Hepatocyte (in vitro differentiated cells): ENCODE measurements at regions not wholly inside any gene's neighbourhood (a gene's known extent, or its start where the extent isn't known, plus 50 kb on each side); places are given as distances from the start of the nearest gene placed in this dataset.

Source experiments
- DNase-seq: peaks from one replicate; pipeline ENCODE4 v3.0.0-alpha.2; 2016; ENCODE audit warnings: low spot score
- H2AFZ ChIP-seq: fragments of 200-600 bp; sonication (generic); 2 replicates; pipeline ENCODE4 v1.6.0; 2016; ENCODE audit warnings: antibody characterized with exemption, mild to moderate bottlenecking
- H3K27ac ChIP-seq: fragments of 200-600 bp; sonication (generic); 2 replicates; pipeline ENCODE4 v1.5.1; 2016; ENCODE audit warnings: mild to moderate bottlenecking
- H3K27me3 ChIP-seq: fragments of 200-600 bp; sonication (generic); 2 replicates; pipeline ENCODE4 v1.6.1; 2016
- H3K36me3 ChIP-seq: fragments of 200-600 bp; sonication (generic); replicated peaks from 2 replicates; pipeline ENCODE4 v1.5.1; 2016; ENCODE audit warnings: low read depth; ENCODE audit not compliant: insufficient read depth
- H3K4me1 ChIP-seq: fragments of 200-600 bp; sonication (generic); 2 replicates; pipeline ENCODE4 v1.5.1; 2016; ENCODE audit warnings: mild to moderate bottlenecking, moderate library complexity; ENCODE audit not compliant: insufficient read depth
- H3K4me2 ChIP-seq: fragments of 200-600 bp; sonication (generic); 2 replicates; pipeline ENCODE4 v1.6.0; 2016
- H3K4me3 ChIP-seq: fragments of 200-600 bp; sonication (generic); 2 replicates; pipeline ENCODE4 v1.5.1; 2016; ENCODE audit warnings: mild to moderate bottlenecking
- H3K79me2 ChIP-seq: fragments of 200-600 bp; sonication (generic); 2 replicates; pipeline ENCODE4 v1.6.0; 2017; ENCODE audit warnings: mild to moderate bottlenecking
- H3K9me2 ChIP-seq: fragments of 200-600 bp; sonication (generic); replicated peaks from 2 replicates; pipeline ENCODE4 v1.6.0; 2017; ENCODE audit warnings: mild to moderate bottlenecking; ENCODE audit not compliant: insufficient read depth
- H3K9me3 ChIP-seq: fragments of 200-600 bp; sonication (generic); 2 replicates; pipeline ENCODE4 v1.5.1; 2016; ENCODE audit warnings: low read depth, mild to moderate bottlenecking
- H4K20me1 ChIP-seq: fragments of 200-600 bp; sonication (generic); 2 replicates; pipeline ENCODE4 v1.6.0; 2016; ENCODE audit warnings: mild to moderate bottlenecking; ENCODE audit not compliant: insufficient read depth, poor library complexity, severe bottlenecking
- CTCF ChIP-seq: fragments of 200-600 bp; sonication (generic); IDR thresholded peaks from 2 replicates; pipeline ENCODE4 v1.5.1; 2016; ENCODE audit warnings: antibody characterized with exemption, mild to moderate bottlenecking; ENCODE audit not compliant: poor library complexity
- EZH2 ChIP-seq: fragments of 200-600 bp; sonication (generic); IDR thresholded peaks from 2 replicates; pipeline ENCODE4 v1.6.1; 2016; ENCODE audit warnings: antibody characterized with exemption, mild to moderate bottlenecking, borderline replicate concordance
- EZH2phosphoT487 ChIP-seq: fragments of 200-600 bp; sonication (generic); IDR thresholded peaks from one replicate; pipeline ENCODE4 v1.6.1; 2018; ENCODE audit warnings: antibody characterized with exemption, mild to moderate bottlenecking, low read depth, moderate library complexity; ENCODE audit not compliant: unreplicated experiment, severe bottlenecking
- WGBS: methylation state at CpG from one replicate; pipeline ENCODE4 v1.1.6; 2016; ENCODE audit warnings: low lambda C conversion rate; ENCODE audit errors: missing lambda C conversion rate; 5-methylcytosine and 5-hydroxymethylcytosine counted together

GRCh38 chrX:9357518-9358114 is 107.2 kb upstream of the TBL1X start:
- H3K9me3 ChIP-seq: no peaks in the 10 kb centered on the region
- H3K4me1 ChIP-seq: no peaks in the 10 kb centered on the region
- H3K9me2 ChIP-seq: no peaks in the 10 kb centered on the region
- no peak overlapping the region for H3K27ac ChIP-seq
- WGBS: 79% methylated on average over 7 of the region's 7 CpGs
- H3K4me2 ChIP-seq: no peak overlapping the region
- H3K27me3 ChIP-seq: no peaks in the 10 kb centered on the region
- no peaks in the 10 kb centered on the region for H3K79me2 ChIP-seq
- DNase-seq: no peak
- H2AFZ ChIP-seq: no peak overlapping the region
- no peaks in the 10 kb centered on the region for H3K36me3 ChIP-seq
- no peak overlapping the region for H3K4me3 ChIP-seq
- no peak for TF ChIP-seq CTCF
- TF ChIP-seq EZH2phosphoT487: no peak
- TF ChIP-seq EZH2: no peak
- no peaks in the 10 kb centered on the region for H4K20me1 ChIP-seq

- H2AFZ ChIP-seq: no peak overlapping the region
- no peaks in the 10 kb centered on the region for H3K27me3 ChIP-seq
- DNase-seq: no peak
- H3K4me1 ChIP-seq: no peaks in the 10 kb centered on the region
- no peaks in the 10 kb centered on the region for H3K79me2 ChIP-seq
- H3K9me2 ChIP-seq: no peaks in the 10 kb centered on the region
- H3K4me2 ChIP-seq: no peak overlapping the region
- H4K20me1 ChIP-seq: no peaks in the 10 kb centered on the region
- H3K4me3 ChIP-seq: no peak overlapping the region
- H3K36me3 ChIP-seq: no peaks in the 10 kb centered on the region
- H3K9me3 ChIP-seq: no peaks in the 10 kb centered on the region
- no peak overlapping the region for H3K27ac ChIP-seq
- WGBS: 83% methylated on average over 13 of the region's 13 CpGs
- TF ChIP-seq EZH2phosphoT487 (no peak), CTCF (no peak), EZH2 (no peak)
These were observed 102.4 kb upstream of the TBL1X start for GRCh38 chrX:9362363-9362928.

- Histone ChIP-seq H3K9me2 (no peaks in the 10 kb centered on the region), H3K9me3 (no peaks in the 10 kb centered on the region), H3K4me1 (no peaks in the 10 kb centered on the region), H2AFZ (no peak overlapping the region), H4K20me1 (no peaks in the 10 kb centered on the region), H3K79me2 (no peaks in the 10 kb centered on the region), H3K4me2 (no peak overlapping the region), H3K36me3 (no peaks in the 10 kb centered on the region), H3K27me3 (no peaks in the 10 kb centered on the region), H3K4me3 (no peak overlapping the region), H3K27ac (no peak overlapping the region)
- 65% methylated on average over 2 of the region's 2 CpGs for WGBS
- TF ChIP-seq EZH2phosphoT487: no peak
- TF ChIP-seq EZH2: no peak
- no peak for TF ChIP-seq CTCF
- DNase-seq: no peak
These were observed 97.4 kb upstream of the TBL1X start for GRCh38 chrX:9367421-9367820.
